GM18499 (cell line): ENCODE measurements at regions not wholly inside any gene's neighbourhood (a gene's known extent, or its start where the extent isn't known, plus 50 kb on each side); places are given as distances from the start of the nearest gene placed in this dataset.

Source experiments
- ATAC-seq: cut with Tn5 transposase; IDR thresholded peaks from one replicate; pipeline ENCODE4 v1.9.1; 2021; ENCODE audit warnings: moderate number of reproducible peaks; ENCODE audit not compliant: insufficient read depth, unreplicated experiment

DNA sequence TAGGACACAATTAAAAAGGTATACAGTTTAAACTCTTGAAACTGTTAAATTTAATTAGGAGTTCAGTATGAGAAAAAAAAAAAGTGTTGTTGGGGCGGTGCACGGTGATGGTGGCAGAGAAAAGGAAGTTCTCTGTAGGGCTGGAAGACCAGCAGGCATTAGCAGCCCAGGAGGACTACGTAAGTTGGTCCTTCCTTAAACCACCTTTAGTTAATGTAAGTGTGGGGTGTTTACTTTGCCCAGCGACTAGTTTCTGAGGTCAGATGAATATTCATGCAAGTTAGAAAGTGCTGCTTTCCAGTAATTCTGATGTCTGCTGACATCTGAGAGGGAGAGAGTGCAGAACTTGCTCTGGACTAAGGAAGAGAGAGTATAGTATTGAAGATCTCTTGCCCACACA is 54.9 kb downstream of the NKX2-1 start:
- ATAC-seq, result no peak

DNA sequence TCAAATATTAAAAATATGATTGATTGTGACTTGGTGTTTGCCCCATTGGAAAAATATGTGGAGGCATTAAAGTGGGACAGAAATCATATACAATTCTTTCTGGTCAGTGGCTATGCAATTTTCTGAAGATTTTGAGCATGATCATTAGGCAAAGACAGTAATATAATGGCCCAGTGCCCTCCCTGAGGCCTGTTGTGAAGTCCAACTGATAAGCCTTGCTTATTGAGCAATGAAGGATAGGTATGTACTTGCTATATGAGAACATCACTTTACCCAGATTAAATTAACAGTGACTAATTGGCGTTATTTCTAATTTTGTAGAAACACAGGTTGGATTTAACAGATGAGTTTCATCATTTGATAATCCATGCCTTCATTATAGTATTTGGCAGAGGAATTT is 57.1 kb downstream of the NKX2-1 start:
- ATAC-seq, result no peak

DNA sequence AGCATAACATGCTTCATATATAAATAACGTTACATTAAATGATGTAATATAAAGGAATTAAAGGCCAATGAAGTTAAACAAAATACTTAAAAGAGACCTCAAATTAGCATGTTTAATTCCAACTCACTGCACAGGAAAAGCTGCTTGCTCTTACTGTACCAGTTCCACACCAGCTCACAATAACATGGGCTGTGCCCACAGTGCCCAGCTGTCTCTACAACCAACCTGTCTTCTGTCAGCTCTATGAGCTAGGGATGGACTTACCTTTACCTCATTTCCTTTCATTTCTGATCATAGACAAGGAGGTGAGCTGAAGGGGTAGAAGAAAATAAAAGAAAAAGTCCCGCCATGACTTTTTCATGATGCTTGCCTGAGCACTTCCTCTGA is 64.8 kb downstream of the NKX2-1 start:
- no peak for ATAC-seq

DNA sequence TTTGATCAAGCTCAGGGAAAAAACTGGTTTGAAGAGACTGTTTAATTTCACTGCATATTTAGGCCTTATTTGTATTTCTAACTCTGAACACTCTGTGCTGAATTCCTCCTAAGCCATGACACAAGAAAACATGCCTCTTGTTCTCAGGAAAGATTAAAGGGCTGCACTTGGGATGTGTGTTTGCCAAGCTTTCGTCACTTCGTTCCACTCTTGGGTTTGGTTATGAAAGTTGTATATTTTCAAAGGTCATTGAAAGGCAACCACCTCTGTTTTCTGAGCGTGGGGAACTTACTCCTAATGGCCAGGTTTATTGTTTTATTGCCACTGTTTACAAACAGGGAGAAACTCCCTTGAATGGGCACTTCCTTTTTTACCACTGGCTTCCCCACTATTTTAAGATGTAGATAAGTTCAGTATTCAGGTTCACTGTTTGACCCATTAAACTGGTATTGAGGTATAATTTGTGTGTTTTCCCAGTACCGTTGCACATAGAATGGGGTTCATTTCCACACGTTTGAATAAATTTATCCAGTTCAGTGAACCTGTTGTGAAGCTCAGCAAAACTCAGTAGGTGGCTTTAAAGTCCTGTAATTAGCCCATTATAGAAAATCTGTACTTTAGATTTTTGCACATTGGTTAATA is 65.3 kb downstream of the NKX2-1 start:
- no peak for ATAC-seq

DNA sequence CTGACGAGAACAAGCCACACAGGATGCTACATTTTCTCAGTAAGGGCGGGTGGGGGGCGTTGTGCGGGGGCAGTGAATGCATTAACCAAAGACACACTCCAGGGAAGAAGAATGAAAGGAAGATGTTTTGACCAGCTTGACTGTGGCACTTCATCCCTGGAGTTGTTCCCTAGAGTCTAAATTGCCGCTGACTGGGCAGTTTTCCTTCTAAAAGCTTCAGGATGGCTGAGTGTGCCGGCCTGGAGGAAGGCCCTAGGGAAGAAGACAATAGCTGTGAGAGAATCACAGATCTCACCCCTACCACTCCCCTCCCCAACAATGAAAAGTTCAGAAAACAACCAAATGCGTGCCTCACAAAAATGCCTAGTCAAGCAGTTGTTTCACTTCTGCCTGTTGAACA is 67.2 kb downstream of the NKX2-1 start:
- ATAC-seq, result no peak

DNA sequence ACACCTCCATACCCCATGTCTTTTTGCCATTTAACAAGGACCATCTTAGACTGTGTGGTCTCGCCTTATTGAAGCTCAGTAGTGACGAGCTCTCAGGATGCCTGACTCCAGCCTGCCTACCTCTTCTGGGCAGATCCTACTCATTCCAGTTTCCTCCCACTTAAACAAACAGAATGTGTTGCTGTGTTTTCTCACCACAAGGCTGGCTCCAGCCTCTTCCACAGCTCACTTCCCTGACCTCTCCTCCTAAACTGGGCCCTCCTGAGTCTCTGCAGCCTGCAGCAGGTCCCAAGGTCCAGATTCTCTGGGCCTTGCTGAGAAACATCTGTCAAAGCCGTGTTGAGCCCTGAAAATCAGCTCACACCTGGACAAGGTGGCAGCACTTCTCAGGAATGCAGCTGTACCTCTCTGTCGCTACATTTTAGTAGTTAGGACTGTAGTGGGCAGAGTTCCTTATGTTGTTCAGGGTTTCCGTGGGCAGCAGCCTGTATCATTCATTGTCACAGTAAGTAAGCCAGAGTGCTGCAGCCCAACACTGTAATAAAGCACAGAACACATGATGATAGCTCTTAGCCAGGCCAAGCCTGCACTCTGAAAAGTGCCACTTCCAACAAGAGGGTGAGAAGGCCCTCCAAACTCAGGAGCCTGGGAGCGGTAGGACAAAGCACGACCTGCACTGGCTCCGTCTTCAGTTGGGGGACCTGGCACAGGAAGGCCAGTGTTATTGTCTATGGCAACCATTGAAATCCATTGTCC is 68.5 kb downstream of the NKX2-1 start:
- ATAC-seq, result no peak

DNA sequence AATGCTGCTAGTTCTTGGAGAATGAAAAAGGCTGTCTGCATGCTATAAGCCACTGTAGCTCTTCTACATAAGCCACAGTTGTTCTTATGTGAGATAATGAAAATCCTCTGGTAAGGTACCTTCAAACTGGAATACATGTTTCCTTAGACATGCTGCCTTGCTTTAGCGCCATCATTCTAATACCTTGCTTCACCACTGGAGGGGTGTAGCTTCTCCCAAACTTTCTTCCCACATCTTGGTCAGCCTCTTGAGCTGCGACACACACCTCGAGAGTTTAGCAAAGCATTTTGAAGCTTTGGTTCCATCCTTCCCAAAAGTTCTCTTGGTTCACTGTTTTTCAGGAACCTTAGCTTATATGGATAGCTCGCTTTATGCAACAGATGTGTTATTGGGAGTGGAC is 69.5 kb downstream of the NKX2-1 start:
- no peak for ATAC-seq

DNA sequence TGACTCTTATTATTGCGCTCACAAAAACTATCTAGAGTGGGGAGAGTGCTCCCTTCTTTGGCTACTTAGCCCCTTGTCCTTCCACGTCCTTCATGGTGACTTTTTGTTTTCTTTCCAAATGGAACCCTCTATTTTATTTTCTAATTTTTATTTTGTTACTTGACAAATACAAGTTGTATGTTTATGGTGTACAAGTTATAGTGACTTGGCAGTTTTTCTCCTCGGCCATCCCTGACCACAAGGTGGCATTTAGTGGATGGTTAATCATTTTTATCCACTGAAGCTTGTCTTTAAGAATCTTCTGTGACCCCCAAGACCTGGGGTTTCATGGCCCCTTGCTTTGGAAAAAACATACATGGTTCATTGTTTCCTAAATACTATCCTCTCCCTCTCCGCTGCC is 70.1 kb downstream of the NKX2-1 start:
- ATAC-seq, result no peak

DNA sequence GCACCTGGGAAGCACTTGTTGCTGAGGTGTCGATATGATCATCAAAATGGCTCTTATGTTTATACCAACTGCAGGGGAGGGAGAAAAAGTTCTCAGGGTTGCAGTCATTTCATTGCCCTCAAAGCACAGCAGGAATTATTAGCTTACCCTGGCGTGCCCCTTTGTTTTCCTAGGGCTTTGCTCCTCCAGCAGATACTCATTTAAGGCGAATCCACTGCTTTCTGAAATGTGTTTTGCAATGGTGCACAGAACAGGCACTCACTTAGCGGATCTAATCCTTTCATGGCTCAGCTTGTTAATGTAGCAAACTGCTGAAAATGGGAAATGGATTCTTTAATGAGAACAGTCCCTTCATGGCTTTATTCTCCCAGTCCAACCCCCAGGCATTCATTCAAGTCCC is 76.7 kb downstream of the NKX2-1 start:
- no peak for ATAC-seq

DNA sequence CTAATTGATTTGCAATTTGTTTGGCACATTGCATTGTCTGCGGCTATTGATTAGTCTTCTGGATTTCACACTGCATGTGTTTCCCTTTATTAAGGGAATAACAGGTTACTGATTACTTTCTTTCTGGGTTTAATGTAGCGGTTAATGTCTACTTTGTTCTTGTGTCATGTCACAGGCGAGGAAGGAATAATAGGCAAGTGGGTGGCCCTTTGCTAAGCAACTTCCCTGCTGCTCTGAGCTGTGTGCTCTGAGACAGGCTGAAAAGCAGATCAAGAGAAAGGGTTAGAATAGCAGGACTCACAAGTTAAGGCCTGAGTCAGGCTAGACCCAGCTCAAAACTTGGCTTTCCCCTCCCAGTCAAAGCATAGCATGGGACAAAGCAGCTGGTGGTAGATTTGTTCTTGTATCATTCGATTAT is 77.2 kb downstream of the NKX2-1 start:
- ATAC-seq, result no peak

DNA sequence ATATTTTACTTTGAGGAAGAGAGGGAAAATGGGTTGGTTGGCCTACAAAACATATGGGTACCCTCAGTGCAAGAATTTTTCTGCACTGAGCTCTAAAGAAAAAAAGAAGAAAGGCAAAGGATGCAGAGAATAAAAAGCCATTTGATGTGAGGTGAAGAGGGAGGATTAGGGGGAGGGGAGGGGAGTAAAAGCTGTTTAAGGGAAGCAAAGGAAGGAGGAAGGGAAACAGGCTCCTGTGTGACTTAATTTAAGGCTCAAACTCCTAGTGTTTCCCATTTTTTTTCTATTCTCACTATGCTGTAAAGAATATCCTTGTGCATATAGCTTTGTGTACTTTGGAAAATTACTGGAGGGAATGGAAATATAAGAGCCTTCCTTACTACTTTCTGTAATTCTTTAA is 78.7 kb downstream of the NKX2-1 start:
- ATAC-seq, result no peak

DNA sequence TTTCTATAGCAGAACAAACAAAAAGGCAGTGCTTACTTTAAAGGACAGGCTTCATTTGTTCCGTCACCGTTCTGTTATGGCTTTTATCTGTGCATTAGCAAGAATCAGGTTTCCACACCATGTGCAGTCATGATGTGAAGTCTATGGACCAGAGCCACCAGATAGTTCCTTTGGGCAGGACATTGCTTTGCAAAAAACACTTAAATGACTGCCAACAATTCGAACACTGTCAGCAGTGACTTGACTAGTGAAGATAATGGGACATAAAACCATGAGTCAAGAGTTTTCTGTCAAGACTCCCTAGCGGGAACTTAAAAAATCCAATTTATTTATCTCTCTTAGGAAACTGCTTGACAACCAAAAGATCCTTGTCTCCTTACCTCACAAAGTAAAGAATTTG is 80.3 kb downstream of the NKX2-1 start:
- ATAC-seq, result no peak

DNA sequence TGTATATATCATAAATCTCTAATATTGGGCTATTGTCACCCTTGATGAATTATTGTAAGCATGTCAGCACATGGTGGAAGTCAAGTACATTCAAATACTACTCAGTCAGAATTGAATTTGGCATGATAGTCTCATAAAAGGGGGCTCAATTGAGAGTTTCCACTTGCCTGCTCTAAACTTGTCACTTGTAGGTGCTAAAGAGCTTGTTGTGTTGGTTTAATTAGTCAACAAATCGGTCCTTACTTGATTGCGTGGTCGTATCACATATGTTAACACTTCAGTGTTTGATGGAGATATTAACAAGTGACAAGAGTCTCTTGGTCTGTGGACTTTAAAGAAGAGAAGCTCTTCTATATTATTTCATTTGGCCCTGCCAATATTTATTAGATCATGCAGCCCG is 81.1 kb downstream of the NKX2-1 start:
- ATAC-seq, result no peak

DNA sequence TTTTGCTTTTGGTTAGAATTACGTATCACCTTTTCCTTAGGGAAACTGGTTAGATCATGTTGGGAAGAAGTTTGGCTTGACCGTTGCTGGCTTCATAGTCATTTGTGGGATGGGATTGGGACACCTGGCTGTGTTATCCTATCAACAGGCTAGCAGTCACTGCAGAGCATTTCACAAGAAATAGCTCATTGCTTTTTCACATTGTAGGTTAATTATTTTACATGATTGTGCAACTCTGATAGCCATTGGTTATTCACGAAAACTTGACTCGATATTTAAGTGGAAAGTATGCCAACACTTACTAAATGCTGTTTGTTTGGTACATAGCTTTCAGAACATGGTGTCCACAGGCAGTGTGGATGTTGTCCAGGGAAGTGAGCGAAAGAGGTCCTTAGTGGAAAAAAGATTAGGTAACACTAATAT is 89.4 kb downstream of the NKX2-1 start:
- no peak for ATAC-seq

DNA sequence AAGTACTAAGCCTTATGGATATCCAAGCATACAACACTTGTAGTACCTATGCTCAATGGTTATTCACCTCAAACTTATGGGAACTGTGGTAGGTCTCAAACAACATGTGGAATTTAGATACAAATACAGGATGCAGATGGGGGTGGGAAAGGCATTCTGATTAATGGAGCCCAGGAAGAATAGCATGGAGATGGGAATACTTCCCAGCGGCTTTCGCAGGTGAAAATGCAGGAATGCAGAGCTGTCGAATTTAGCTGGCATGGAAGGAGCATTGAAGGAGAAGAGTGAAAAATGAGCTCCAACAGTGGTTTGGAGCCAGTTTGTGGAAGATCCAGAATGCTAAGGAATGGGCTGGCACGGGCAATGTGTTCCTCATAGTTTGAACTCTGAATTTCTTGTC is 89.9 kb downstream of the NKX2-1 start:
- ATAC-seq, result no peak

DNA sequence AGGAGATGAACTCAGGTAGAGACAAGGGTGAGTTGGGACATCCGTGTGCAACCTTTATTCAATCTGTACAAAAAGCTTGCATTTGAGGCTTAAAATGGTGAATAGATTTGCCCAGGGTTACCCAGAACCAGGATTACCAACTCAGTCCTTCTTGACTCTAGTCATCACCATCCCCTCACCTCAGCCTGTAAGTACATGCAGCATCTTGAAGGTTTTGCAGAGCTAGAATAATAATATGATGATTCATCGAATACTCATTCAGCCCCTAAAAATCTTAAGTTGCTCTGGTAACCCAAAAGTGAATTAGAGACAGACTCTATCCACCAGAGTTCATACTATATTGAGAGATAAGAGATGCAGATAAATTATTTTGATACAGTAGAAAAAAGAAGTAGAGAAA is 90.3 kb downstream of the NKX2-1 start:
- no peak for ATAC-seq

DNA sequence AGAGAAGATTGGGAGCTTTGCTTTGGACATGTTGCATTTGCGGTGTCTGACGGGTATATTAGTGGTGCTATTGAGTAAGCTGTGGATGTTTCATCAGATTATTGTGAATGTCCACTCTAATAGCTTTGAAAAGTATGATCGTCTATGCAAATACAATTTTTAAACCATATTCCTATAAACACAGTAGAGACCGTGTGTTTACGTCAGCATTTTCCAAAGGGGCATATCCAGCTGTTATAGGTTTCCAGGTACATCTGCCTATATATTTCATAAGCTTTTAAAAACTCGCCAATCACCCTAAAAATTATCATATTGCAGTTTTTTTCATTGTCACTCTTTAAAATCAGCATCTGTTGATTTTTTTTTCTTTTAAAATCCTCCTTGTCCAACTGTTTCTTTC is 91.7 kb downstream of the NKX2-1 start:
- no peak for ATAC-seq

DNA sequence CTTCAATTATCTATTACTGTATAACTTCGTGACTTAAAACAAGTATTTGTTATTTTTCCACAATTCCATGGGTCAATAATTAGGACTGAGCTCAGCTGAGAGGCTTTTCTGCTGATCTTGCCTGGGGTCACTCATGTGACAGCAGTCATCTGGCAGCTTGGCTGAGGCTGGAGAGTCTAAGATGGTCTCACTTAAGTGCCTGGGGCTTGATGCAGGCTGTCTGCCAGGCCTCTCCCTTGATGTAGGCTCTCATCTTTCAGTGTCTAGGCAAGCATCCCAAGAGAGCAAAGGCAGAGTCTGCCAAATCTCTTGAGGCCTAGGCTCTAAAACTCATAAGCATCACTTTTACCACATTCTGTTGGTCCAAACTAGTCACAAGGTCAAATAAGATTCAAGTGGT is 93.2 kb downstream of the NKX2-1 start:
- no peak for ATAC-seq

DNA sequence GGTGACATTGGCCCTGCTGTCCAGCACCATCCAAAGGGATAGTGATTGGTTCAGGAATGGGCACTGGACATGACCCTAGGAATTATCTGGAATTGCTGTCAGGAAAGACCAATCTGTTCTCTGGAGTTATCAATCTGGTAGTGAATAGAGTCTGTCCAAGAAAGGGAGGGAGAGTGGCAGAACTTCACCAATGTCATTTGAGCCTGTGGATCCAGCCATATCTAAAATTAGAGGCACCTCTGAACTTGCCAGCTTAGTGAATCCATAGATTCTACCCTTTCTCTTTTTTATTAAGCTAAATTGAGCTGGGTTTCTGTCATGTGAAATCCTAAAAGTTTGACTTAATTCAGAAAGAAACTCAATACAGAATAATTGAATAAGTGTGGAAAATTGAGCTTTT is 93.9 kb downstream of the NKX2-1 start:
- no peak for ATAC-seq

DNA sequence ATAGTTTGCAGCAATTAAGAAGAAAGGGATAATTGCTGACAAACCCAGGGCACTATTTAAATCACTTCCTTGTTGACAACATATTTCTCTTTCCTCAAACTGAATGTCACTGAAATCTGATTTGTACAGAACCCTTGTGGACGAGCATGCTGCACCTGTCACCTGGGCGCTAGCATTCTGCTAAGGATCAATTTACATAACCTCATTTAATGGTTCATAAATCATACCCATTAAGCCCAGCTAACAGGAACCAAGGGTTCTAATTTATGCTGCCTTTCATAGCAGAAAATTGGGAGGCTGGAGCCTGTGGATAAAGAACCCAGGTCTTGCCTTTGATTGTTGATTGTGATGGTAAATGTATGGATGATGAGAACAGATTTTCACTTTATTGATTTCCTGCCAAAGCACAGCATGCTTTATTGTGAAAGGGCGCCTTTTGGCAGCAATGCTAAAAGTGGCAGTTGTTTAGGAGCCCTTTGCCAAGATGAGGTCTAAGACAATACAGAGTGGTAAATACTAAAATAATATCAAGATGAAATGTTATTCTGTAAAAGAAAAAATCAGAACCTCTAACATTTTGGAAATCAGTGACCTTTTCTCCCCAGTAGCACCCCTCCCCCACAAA is 95.4 kb downstream of the NKX2-1 start:
- no peak for ATAC-seq

DNA sequence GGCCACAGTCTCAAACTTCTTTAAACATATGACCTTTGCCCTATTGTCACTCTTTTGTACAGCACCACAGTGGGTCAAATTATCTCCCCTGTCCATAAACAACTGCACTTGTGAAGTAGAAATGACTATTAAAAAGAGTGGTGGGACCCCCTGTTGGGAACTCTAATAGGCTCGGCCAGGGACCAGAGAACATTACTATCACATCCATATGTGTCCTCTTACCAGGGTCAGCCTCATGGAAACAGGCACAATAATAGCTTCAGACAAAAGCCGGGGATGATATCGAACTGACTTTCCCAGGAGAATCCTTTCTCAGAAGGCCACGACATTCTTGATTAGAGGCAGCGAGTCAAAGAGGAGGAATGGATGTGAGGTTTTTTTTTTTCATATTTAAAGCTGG is 96.6 kb downstream of the NKX2-1 start:
- no peak for ATAC-seq

DNA sequence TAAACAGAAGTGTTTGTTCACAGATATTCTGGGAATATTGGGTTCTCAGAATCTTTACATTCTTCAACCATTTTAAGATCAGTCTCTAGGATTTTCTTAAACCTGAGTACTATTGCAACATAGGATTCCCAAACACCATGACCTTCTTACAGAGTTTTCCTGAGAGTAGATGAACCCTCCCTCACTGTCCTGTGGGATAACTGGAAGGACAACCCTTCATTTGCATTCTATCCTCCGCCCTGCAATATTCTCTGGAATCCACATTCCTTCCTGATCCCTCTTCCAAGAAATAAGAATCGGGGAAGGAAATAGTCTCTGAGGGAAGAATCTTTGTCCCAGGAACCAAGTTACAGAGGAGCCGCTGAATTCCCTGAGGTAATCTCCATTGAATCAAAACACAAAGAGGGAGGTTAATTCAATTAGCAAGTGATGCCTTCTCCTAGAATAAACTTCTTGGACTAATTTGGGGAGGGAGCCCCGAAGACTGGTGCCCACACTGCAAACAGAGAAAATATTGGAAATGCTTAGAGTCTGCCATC is 99.8 kb upstream of the MBIP start:
- ATAC-seq, result no peak
